CD4-positive, alpha-beta T cell (primary cell): ENCODE measurements at regions not wholly inside any gene's neighbourhood (a gene's known extent, or its start where the extent isn't known, plus 50 kb on each side); places are given as distances from the start of the nearest gene placed in this dataset.

Experiments used
- ATAC-seq: fragments of 200-7000 bp; cut with Tn5 transposase; one replicate; pipeline ENCODE4 v1.10.0; 2022; ENCODE audit warnings: mild to moderate bottlenecking; ENCODE audit not compliant: poor library complexity
- CTCF ChIA-PET: fragments of 350-600 bp; sonication (Branson Sonifier 250); formaldehyde crosslinking; loops from one replicate; lab custom pipeline; 2021; ENCODE audit warnings: antibody characterized with exemption, inconsistent platforms; lab: Charles Lee
- POLR2A ChIA-PET: fragments of 350-600 bp; sonication (Branson Sonifier 250); formaldehyde crosslinking; loops from one replicate; lab custom pipeline; 2021; ENCODE audit warnings: antibody characterized with exemption, inconsistent platforms; lab: Charles Lee
- DNase-seq, 14 experiments: peaks; one replicate each; pipeline ENCODE4 v3.0.0-alpha.2; 2013 to 2020; ENCODE audit warnings: mixed read lengths in 2 of 14
- H3K27ac ChIP-seq, 2 donors: one replicate each; pipeline versions ENCODE4 v1.5.1 to v1.7.0; 2013; ENCODE audit warnings: low read length in 2 of 2, low read depth in 1 of 2, mild to moderate bottlenecking in 1 of 2
- H3K27me3 ChIP-seq, 2 experiments: 1 replicate in 1 of 2; 2 replicates in 1 of 2; pipeline versions ENCODE4 v1.6.1 to v1.7.0; 2013; ENCODE audit warnings: low read length in 2 of 2, control low read depth in 1 of 2, mild to moderate bottlenecking in 1 of 2, moderate library complexity in 1 of 2; ENCODE audit not compliant: insufficient read depth in 2 of 2, control insufficient read depth in 1 of 2
- H3K36me3 ChIP-seq: one replicate; pipeline ENCODE4 v1.6.1; 2013; ENCODE audit warnings: low read length, control low read depth; ENCODE audit not compliant: insufficient read depth
- H3K4me1 ChIP-seq: one replicate; pipeline ENCODE4 v1.6.1; 2013; ENCODE audit warnings: low read length, control low read depth; ENCODE audit not compliant: insufficient read depth
- H3K4me3 ChIP-seq: one replicate; pipeline ENCODE4 v1.5.1; 2013; ENCODE audit warnings: mild to moderate bottlenecking, low read length, moderate library complexity
- H3K9me3 ChIP-seq, 2 experiments: 1 replicate in 1 of 2; 2 replicates in 1 of 2; pipeline versions ENCODE4 v1.6.1 to v1.7.0; 2013; ENCODE audit warnings: low read length in 2 of 2, mild to moderate bottlenecking in 2 of 2, control low read depth in 1 of 2, moderate library complexity in 1 of 2; ENCODE audit not compliant: control insufficient read depth in 1 of 2, insufficient read depth in 1 of 2
- H3K27ac Mint-ChIP-seq: one replicate; pipeline ENCODE4 v1.8.0; 2020; ENCODE audit warnings: mixed read lengths
- H3K27me3 Mint-ChIP-seq: one replicate; pipeline ENCODE4 v1.8.0; 2021; ENCODE audit warnings: mixed read lengths
- H3K36me3 Mint-ChIP-seq: one replicate; pipeline ENCODE4 v1.8.0; 2021; ENCODE audit warnings: low read depth, mixed read lengths
- H3K4me1 Mint-ChIP-seq: one replicate; pipeline ENCODE4 v1.8.0; 2021; ENCODE audit warnings: low read depth, mixed read lengths
- H3K4me3 Mint-ChIP-seq: one replicate; pipeline ENCODE4 v1.8.0; 2020; ENCODE audit warnings: mild to moderate bottlenecking, mixed read lengths
- H3K9me3 Mint-ChIP-seq: one replicate; pipeline ENCODE4 v1.8.0; 2020; ENCODE audit warnings: mixed read lengths
- intact Hi-C, 2 experiments: fragments of 100-400 bp; cut with DNase I in 1 of 2; cut with micrococcal nuclease in 1 of 2; formaldehyde crosslinking; loops; one replicate each; pipeline versions ENCODE4 v1.15.1 to v1.9.0; 2023 to 2025; cut with DNase I, micrococcal nuclease
- TF ChIP-seq, protein P1 (sequence below): fragments of 200-600 bp; IDR thresholded peaks from one replicate; pipeline ENCODE4 v1.8.0; 2022; ENCODE audit warnings: antibody characterized with exemption, mild to moderate bottlenecking

DNA sequence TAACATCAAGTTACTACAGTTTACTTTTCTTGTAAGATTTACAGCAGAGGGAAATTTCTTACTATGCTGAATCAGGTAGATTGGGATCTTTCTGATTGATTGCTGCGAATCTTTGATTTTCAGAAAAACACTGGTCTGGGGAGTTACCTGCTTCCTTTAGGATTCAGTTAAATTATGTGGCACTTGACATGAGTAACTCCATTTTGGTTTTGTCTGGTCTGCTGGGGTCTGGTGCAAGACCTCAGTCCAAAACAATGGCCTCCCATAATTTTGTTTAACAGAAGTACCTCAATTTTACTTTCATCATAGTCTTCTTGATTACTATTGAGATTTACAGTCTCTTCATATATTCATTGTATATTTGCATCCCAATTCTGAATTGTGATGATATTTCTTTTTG, 775.5 kb downstream of the TRIB2 start:
- CTCF ChIA-PET: no interaction called here
- Mint-ChIP-seq H3K4me3 (no peak overlapping the region), H3K36me3 (no peaks in the 10 kb centered on the region), H3K27ac (no peak overlapping the region), H3K4me1 (no peaks in the 10 kb centered on the region), H3K27me3 (no peaks in the 10 kb centered on the region), H3K9me3 (peaks cover 4% of the 10 kb centered on the region)
- intact Hi-C loops: no loop called here
- Histone ChIP-seq H3K9me3 (no peaks in the 10 kb centered on the region), H3K36me3 (no peaks in the 10 kb centered on the region), H3K27me3 (no peaks in the 10 kb centered on the region), H3K4me1 (no peaks in the 10 kb centered on the region), H3K27ac (no peak overlapping the region), H3K4me3 (no peak overlapping the region)
- POLR2A ChIA-PET: no interaction called here
- ATAC-seq (no peak), DNase-seq (no peak)
- TF ChIP-seq, protein P1, sequence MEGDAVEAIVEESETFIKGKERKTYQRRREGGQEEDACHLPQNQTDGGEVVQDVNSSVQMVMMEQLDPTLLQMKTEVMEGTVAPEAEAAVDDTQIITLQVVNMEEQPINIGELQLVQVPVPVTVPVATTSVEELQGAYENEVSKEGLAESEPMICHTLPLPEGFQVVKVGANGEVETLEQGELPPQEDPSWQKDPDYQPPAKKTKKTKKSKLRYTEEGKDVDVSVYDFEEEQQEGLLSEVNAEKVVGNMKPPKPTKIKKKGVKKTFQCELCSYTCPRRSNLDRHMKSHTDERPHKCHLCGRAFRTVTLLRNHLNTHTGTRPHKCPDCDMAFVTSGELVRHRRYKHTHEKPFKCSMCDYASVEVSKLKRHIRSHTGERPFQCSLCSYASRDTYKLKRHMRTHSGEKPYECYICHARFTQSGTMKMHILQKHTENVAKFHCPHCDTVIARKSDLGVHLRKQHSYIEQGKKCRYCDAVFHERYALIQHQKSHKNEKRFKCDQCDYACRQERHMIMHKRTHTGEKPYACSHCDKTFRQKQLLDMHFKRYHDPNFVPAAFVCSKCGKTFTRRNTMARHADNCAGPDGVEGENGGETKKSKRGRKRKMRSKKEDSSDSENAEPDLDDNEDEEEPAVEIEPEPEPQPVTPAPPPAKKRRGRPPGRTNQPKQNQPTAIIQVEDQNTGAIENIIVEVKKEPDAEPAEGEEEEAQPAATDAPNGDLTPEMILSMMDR: no peak

DNA sequence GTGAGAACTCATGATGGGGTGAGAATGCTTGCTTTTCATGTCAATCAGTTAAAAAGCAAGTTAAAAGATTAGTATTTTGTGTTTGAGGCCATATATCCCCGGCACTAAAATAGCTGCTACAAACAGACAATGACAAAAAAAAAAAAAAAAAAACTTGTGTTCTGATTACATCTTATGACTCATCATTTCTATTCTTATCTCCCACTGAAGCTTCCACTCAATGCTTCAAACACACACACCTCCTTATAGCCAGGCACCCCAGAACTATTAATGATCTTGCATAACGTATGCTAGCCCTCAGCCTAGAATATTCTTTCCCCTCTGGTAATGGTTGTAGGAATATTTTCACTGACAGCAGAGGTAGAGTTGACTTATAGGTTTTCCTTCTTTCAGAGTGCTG, 778.3 kb downstream of the TRIB2 start:
- Mint-ChIP-seq H3K27ac (no peak overlapping the region), H3K36me3 (no peaks in the 10 kb centered on the region), H3K4me3 (no peak overlapping the region), H3K9me3 (no peaks in the 10 kb centered on the region), H3K4me1 (no peaks in the 10 kb centered on the region), H3K27me3 (no peaks in the 10 kb centered on the region)
- TF ChIP-seq, protein P1: no peak
- CTCF ChIA-PET: no interaction called here
- no peaks in the 10 kb centered on the region for H3K27me3 ChIP-seq
- no peaks in the 10 kb centered on the region for H3K36me3 ChIP-seq
- DNase-seq (no peak), ATAC-seq (no peak)
- intact Hi-C loops: no loop called here
- no peaks in the 10 kb centered on the region for H3K9me3 ChIP-seq
- H3K4me3 ChIP-seq: no peak overlapping the region
- no peaks in the 10 kb centered on the region for H3K4me1 ChIP-seq
- H3K27ac ChIP-seq: no peak overlapping the region
- POLR2A ChIA-PET: no interaction called here

DNA sequence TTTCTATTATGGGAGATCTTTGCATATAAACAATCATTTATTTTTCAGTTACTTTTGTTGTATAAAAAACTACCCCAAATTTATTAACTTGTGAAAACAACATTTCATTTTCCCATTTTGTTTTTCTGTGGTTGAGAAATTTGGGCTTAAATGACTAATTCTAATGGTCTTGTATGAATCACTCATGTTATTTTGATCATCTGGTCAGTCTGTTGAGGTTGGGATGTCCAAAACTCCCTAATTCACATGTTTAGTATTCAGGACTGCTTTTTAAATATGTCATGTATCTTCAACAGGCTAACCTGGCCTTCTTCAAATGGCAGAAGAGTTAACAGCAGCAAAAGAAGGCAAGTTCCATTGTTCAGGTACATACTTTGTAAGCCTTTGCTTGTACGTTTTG, 788.1 kb downstream of the TRIB2 start:
- H3K27me3 Mint-ChIP-seq: no peaks in the 10 kb centered on the region
- H3K4me1 Mint-ChIP-seq: no peaks in the 10 kb centered on the region
- ChIA-PET CTCF (no interaction called here), POLR2A (no interaction called here)
- no peak for DNase-seq
- ATAC-seq: no peak
- intact Hi-C loops: no loop called here
- H3K27ac ChIP-seq: no peak overlapping the region
- H3K4me3 ChIP-seq: no peak overlapping the region
- H3K27me3 ChIP-seq: no peaks in the 10 kb centered on the region
- no peaks in the 10 kb centered on the region for H3K36me3 Mint-ChIP-seq
- H3K4me3 Mint-ChIP-seq: no peak overlapping the region
- H3K9me3 Mint-ChIP-seq: peaks cover 2% of the 10 kb centered on the region
- TF ChIP-seq, protein P1: no peak
- no peaks in the 10 kb centered on the region for H3K4me1 ChIP-seq
- H3K9me3 ChIP-seq: no peaks in the 10 kb centered on the region
- no peaks in the 10 kb centered on the region for H3K36me3 ChIP-seq
- no peak overlapping the region for H3K27ac Mint-ChIP-seq
